GM21447 (cell line): ENCODE measurements at regions not wholly inside any gene's neighbourhood (a gene's known extent, or its start where the extent isn't known, plus 50 kb on each side); places are given as distances from the start of the nearest gene placed in this dataset.

Experiments used
- ATAC-seq: cut with Tn5 transposase; IDR thresholded peaks from one replicate; pipeline ENCODE4 v1.9.1; 2021; ENCODE audit not compliant: unreplicated experiment

- ATAC-seq: no peak
Measured at GRCh38 chr15:66941791-66942190, 123.6 kb upstream of the SMAD3 start.

DNA sequence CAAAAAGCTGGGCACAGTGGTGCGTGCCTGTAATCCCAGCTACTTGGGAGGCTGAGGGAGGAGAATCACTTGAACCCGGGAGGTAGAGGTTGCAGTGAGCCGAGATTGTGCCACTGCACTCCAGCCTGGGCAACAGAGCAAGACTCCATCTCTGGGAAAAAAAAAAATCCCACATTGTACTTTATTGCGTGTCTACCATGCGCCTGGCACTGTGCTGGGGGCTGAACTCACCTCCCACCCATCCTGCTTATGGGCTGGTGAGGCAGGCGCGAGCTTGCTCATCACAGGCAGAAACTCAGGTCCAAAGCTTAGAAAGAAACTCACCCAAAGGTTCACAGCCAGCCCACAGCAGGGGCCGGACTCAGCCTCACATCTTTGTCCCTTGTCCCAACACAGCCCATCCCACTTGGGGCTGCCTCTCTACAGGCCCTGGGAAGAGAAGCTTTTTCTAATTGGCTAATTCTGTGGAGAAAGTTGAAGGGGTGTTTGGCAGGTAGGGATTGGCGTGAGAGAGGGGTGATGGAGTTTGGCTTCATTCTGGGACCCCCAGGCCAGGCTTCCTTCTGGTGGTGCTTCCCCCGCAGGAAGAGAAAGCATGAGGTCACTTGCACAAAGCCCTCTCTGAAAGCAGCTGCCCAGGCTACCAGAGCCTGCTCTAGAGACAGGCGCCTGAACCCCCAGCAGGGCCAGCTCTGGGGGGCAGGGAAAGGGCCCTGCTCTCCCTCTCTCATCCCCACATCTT is 122.6 kb upstream of the SMAD3 start:
- no peak for ATAC-seq

GRCh38 chr15:66943456-66944095 is 121.8 kb upstream of the SMAD3 start:
- no peak for ATAC-seq

DNA sequence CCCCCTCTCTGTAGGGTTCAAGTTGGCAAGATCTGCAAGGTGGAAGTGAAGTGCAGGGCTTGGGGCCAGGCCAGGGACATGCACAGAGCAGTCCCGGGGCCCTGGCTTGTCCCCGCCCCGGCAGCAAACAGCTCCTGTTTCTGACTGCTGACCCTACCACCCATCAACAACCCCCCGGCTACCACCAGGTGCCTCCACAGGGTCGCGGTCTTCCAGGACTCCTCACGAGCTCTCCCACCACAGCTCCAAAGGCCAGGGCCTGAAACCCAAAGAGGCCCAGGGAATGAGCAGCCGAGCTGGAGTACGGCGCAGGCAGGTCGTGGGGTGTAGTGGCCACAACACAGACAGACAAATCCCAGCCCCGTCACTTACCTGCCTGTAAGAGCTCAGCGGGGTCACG is 121.3 kb upstream of the SMAD3 start:
- no peak for ATAC-seq

DNA sequence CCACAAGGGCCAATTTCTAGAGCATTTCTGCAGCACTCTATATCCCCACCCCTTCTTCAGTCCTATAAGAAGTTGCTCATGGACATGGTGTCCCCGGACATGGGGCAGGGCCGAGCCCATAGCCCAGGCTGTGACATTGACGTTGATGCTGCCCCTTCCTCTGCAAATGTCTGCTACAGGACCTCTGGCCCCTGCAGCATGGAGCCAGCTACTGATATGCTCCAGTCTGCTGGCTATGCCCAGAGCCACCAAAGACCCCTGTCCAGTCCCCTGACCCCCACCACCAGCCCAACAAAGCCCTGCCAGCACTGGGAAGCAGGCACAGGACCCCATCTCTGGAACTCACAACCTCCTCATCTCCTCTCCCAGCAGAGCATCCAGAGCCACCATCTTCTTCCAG is 120.1 kb upstream of the SMAD3 start:
- ATAC-seq: no peak

DNA sequence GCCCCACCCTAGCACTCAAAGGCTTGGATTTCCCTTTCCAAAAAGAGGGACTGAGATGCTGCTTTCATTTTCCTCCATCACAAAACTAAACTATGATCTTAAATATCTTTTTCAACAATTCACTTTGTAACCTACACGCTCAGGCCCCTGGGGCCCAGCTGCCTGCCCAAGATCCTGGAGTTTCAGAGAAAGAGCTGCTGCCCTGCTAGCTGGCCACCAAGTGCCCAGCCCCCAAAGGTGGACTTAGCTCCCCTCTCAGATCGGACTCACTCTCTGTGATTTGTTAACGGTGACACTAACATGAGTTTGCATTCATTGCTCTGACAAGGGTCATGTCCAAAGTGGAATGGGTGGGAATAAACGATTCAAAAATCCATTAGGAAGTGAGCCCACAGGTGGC is 119.6 kb upstream of the SMAD3 start:
- ATAC-seq: no peak

- ATAC-seq: no peak
Measured at GRCh38 chr15:66946578-66947164, 118.7 kb upstream of the SMAD3 start.

GRCh38 chr15:66947471-66947870 is 117.9 kb upstream of the SMAD3 start:
- no peak for ATAC-seq

DNA sequence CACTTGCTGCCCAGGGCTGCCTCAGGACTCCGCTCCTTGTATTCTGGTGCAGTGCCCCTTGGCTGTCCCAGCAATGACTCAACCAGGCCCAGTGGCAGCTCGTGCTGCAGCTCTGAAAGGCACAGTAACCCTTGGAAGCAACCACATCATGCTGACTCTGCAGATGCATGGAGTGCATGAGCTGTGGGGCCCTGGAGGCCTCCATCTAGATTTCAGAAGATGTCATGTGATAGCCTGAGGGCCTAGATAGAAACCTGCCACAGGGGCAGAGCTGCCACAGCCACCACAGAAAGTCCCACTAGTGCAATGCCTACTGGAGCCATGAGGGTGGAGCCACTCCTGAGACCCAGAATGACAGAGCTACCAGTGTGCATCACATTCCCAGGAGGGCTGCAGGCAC is 117.1 kb upstream of the SMAD3 start:
- ATAC-seq: no peak

DNA sequence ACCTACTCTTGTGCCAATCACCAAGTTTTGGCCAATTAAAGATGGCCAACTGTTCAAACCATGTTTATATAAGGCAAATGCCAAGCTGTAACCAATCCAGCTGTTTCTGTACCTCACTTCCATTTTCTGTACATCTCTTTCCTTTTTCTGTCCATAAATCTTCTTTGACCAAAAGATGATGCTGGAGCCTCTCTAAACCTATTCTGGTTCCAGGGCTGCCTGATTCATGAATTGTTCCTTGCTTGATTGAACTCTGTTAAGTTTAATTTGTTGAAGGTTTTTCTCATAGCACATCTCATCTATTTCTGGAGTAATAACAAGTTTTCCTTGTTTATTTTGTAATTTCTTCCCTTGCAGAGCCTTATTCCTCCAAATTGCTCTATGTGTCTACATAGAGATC is 115.3 kb upstream of the SMAD3 start:
- no peak for ATAC-seq

GRCh38 chr15:66951531-66952320 is 113.7 kb upstream of the SMAD3 start:
- ATAC-seq: no peak

- no peak for ATAC-seq
Measured at GRCh38 chr15:66952756-66953522, 112.5 kb upstream of the SMAD3 start.

DNA sequence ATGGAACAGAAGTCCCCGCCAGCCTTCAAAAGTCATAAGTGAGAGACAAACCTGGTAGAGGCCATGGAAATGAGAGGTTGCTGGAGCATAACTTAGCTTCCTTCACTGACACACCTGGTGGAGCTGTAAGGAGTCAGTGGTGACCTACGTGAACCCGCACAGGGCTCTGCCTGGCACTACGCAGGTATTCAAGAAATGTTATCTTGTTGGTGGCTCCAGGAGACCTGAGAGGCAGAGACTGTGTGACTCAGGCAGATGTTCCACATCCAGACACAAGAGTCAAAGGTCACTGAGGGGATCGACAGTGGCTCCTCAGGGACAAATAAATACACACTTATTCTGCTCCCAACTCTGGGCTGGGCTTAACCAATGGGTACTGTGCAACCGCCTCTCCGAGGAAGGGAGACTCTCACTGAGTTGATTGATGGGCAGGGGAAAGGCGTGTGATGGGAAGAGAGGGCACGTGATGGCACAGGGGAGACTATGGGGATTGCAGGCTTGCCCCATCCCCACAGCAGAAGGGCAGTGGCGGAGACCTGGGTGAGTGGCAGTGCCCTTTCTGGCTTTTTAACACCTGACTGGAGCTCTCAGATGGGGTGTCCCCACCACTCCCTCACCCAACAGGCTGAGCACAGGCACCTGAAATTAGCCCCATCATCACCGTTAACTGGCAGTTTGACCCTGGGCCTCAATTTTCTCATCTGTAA is 111.7 kb upstream of the SMAD3 start:
- ATAC-seq: no peak

DNA sequence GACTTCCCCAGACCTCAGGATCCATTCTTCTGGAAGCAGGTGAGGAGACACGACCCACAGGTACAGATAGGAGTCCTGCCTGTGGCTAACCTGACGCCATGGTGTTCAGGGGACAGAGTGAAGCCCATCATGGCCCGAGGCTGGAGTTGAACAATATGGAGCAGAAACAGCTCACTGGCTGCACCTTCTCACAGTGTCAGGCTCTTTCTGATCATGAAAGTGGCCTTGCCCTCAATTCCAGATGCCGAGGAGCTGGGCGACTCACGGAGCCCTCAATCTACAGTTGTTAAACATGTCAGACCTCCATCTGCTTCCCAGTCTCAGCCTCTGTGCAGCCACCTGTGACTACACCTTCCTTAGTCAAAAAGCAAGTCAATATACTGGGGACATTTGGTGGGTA is 110.8 kb upstream of the SMAD3 start:
- ATAC-seq: no peak

DNA sequence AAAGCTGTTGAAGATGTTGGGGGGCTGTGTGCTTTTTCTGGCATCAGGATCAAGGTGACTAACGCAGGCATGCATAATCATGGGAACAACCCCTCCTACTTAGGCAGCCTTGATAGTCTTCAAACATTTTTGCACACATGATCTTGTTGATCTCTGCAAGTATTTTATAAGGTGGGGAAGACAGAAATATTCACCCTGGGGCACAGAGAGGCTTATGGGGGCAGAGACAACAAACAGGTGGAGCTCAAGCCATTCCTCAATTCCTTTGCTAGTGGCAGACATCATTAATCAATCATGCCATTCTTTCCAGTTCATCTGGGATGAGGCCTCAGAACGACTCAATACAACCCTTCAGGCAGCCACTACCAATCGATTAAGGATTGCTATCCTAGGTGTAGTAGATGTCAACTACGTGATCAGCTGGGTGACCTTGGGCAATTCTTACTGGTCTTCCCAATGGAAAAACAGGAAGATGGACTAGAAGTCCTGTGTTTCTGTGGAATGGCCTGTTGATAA is 110.3 kb upstream of the SMAD3 start:
- ATAC-seq: no peak

GRCh38 chr15:66955871-66956585 is 109.4 kb upstream of the SMAD3 start:
- ATAC-seq: no peak

GRCh38 chr15:66956672-66957430 is 108.6 kb upstream of the SMAD3 start:
- ATAC-seq: no peak

DNA sequence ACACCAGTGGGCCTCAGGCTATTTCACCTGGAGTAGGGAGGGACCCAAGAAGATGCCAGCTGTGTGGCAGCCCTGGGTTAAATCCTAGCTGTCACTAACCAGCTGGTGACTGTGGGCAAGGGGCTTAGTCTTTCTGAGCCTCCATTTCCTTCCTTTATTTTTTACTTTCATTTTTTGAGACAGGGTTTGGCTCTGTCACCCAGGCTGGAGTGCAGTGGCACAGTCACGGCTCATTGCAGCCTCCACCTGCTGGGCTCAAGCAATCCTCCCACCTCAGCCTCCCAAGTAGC is 108.0 kb upstream of the SMAD3 start:
- ATAC-seq: no peak

GRCh38 chr15:66959066-66959465 is 106.3 kb upstream of the SMAD3 start:
- no peak for ATAC-seq
